Panc1 (cell line): ENCODE measurements at regions not wholly inside any gene's neighbourhood (a gene's known extent, or its start where the extent isn't known, plus 50 kb on each side); places are given as distances from the start of the nearest gene placed in this dataset.
"Not testable (repeated sequence)": the region's sequence is repeated elsewhere in the genome, so short reads cannot be mapped to it uniquely, and the experiment has no call there.

ENCODE experiments used
- ATAC-seq: fragments of 200-7000 bp; cut with Tn5 transposase; 2 replicates; pipeline ENCODE4 v1.9.1; 2020; ENCODE audit warnings: mild to moderate bottlenecking, moderate library complexity
- BruUV-seq: library from RNA; stranded (reverse); fragments of 400-500 nt; replicated peaks from 2 replicates; lab custom pipeline; 2021; lab: Mats Ljungman, UMichigan
- CTCF ChIA-PET: fragments of 300-600 bp; sonication (Branson Sonifier 250); formaldehyde crosslinking; loops from one replicate; lab custom pipeline; 2022; ENCODE audit warnings: antibody characterized with exemption; lab: Charles Lee
- POLR2A ChIA-PET: fragments of 300-600 bp; sonication (Branson Sonifier 250); formaldehyde crosslinking; loops from one replicate; lab custom pipeline; 2022; ENCODE audit warnings: antibody characterized with exemption; lab: Charles Lee
- DNase-seq: peaks from one replicate; pipeline ENCODE4 v3.0.0-alpha.2; 2010; ENCODE audit warnings: low read depth, low spot score
- H3K27ac ChIP-seq: 2 replicates; pipeline ENCODE4 v1.5.1; 2011; ENCODE audit warnings: mild to moderate bottlenecking, low read length, inconsistent platforms
- H3K27me3 ChIP-seq: fragments of 200-500 bp; sonication (Bioruptor generic); 2 replicates; pipeline ENCODE4 v1.6.0; 2014; ENCODE audit warnings: low read length, inconsistent platforms; ENCODE audit not compliant: control insufficient read depth, insufficient read depth
- H3K36me3 ChIP-seq: fragments of 200-500 bp; sonication (Bioruptor generic); 2 replicates; pipeline ENCODE4 v1.5.1; 2014; ENCODE audit warnings: inconsistent platforms, mild to moderate bottlenecking, low read length, moderate library complexity; ENCODE audit not compliant: control insufficient read depth, insufficient read depth
- H3K4me1 ChIP-seq: 2 replicates; pipeline ENCODE4 v1.5.1; 2011; ENCODE audit warnings: inconsistent platforms, mild to moderate bottlenecking, low read length, moderate library complexity; ENCODE audit not compliant: control insufficient read depth, insufficient read depth
- H3K4me3 ChIP-seq, 2 experiments: 2 replicates each; pipeline ENCODE4 v1.5.1; 2011 to 2012; ENCODE audit warnings: low read depth in 2 of 2, low read length in 2 of 2, mild to moderate bottlenecking in 2 of 2, inconsistent platforms in 1 of 2, moderate library complexity in 1 of 2
- H3K9me3 ChIP-seq: fragments of 200-500 bp; sonication (Bioruptor generic); 2 replicates; pipeline ENCODE4 v1.5.1; 2014; ENCODE audit warnings: low read depth, mild to moderate bottlenecking, inconsistent platforms, low read length, moderate library complexity; ENCODE audit not compliant: control insufficient read depth, insufficient read depth
- POLR2AphosphoS5 ChIP-seq: IDR thresholded peaks from 2 replicates; pipeline ENCODE4 v1.6.1; 2012; ENCODE audit warnings: mild to moderate bottlenecking, low read depth, low read length, moderate library complexity
- SIN3A ChIP-seq: IDR thresholded peaks from 2 replicates; pipeline ENCODE4 v1.6.1; 2012; ENCODE audit warnings: low read depth, mild to moderate bottlenecking, low read length, moderate library complexity, borderline replicate concordance; ENCODE audit not compliant: insufficient read depth
- TCF7L2 ChIP-seq: IDR thresholded peaks from 2 replicates; pipeline ENCODE4 v1.6.1; 2011; ENCODE audit warnings: mild to moderate bottlenecking, low read depth, low read length, inconsistent platforms
- in situ Hi-C: cut with HindIII; loops from 2 replicates; pipeline ENCODE4 v1.10.0; 2016; ENCODE audit warnings: low sequenced_read_pairs, low pct_unique_long_range_greater_than_20kb
- intact Hi-C: fragments of 100-400 bp; cut with micrococcal nuclease; formaldehyde crosslinking; loops from one replicate; pipeline ENCODE4 v1.10.0; 2022; ENCODE audit not compliant: unreplicated experiment
- TF ChIP-seq, protein P1 (sequence below): fragments of 450-650 bp; IDR thresholded peaks from 2 replicates; pipeline ENCODE4 v1.5.1; 2017; ENCODE audit warnings: mild to moderate bottlenecking
- TF ChIP-seq, protein P2 (sequence below), 2 experiments: IDR thresholded peaks; 2 replicates each; pipeline ENCODE4 v1.6.1; 2011 to 2012; ENCODE audit warnings: low read depth in 2 of 2, control low read depth in 1 of 2, low read length in 1 of 2, mild to moderate bottlenecking in 1 of 2, moderate library complexity in 1 of 2; ENCODE audit not compliant: insufficient read depth in 1 of 2

DNA sequence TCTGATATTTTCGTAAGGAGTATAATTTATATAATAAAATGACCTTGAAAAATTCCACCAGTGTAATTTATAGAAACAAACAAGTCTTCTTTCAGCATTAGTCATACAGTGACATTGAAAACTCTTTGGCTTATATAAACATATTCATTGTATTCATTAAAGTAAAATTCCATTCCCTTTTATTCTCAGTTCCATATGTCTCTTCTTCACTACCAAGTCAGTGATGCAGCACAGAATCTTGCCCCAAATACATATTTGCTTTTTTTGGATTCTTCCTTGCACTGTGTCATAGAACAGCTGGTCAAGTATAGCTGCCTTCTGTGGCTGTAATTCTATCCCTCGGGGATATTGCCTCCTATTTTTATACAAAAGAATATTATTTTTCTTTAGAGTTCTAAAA, 884.5 kb upstream of the POT1 start:
- H3K4me3 ChIP-seq: no peak overlapping the region
- no peaks in the 10 kb centered on the region for H3K36me3 ChIP-seq
- DNase-seq (no peak), ATAC-seq (no peak)
- H3K9me3 ChIP-seq: no peaks in the 10 kb centered on the region
- ChIA-PET POLR2A (no interaction called here), CTCF (no interaction called here)
- no peak overlapping the region for H3K27ac ChIP-seq
- in situ Hi-C loops: no loop called here
- TF ChIP-seq SIN3A: no peak
- TF ChIP-seq, protein P1, sequence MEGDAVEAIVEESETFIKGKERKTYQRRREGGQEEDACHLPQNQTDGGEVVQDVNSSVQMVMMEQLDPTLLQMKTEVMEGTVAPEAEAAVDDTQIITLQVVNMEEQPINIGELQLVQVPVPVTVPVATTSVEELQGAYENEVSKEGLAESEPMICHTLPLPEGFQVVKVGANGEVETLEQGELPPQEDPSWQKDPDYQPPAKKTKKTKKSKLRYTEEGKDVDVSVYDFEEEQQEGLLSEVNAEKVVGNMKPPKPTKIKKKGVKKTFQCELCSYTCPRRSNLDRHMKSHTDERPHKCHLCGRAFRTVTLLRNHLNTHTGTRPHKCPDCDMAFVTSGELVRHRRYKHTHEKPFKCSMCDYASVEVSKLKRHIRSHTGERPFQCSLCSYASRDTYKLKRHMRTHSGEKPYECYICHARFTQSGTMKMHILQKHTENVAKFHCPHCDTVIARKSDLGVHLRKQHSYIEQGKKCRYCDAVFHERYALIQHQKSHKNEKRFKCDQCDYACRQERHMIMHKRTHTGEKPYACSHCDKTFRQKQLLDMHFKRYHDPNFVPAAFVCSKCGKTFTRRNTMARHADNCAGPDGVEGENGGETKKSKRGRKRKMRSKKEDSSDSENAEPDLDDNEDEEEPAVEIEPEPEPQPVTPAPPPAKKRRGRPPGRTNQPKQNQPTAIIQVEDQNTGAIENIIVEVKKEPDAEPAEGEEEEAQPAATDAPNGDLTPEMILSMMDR: no peak
- TF ChIP-seq POLR2AphosphoS5: no peak
- TF ChIP-seq, protein P2, sequence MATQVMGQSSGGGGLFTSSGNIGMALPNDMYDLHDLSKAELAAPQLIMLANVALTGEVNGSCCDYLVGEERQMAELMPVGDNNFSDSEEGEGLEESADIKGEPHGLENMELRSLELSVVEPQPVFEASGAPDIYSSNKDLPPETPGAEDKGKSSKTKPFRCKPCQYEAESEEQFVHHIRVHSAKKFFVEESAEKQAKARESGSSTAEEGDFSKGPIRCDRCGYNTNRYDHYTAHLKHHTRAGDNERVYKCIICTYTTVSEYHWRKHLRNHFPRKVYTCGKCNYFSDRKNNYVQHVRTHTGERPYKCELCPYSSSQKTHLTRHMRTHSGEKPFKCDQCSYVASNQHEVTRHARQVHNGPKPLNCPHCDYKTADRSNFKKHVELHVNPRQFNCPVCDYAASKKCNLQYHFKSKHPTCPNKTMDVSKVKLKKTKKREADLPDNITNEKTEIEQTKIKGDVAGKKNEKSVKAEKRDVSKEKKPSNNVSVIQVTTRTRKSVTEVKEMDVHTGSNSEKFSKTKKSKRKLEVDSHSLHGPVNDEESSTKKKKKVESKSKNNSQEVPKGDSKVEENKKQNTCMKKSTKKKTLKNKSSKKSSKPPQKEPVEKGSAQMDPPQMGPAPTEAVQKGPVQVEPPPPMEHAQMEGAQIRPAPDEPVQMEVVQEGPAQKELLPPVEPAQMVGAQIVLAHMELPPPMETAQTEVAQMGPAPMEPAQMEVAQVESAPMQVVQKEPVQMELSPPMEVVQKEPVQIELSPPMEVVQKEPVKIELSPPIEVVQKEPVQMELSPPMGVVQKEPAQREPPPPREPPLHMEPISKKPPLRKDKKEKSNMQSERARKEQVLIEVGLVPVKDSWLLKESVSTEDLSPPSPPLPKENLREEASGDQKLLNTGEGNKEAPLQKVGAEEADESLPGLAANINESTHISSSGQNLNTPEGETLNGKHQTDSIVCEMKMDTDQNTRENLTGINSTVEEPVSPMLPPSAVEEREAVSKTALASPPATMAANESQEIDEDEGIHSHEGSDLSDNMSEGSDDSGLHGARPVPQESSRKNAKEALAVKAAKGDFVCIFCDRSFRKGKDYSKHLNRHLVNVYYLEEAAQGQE (IDR thresholded peaks at IDR 0.05; ENCODE audit: insufficient read depth in 1 of 2, low read depth in 2 of 2, low read length in 1 of 2): no peak
- TF ChIP-seq TCF7L2: no peak
- no TSS peak for BruUV-seq
- intact Hi-C loops: no loop called here
- H3K4me1 ChIP-seq: no peaks in the 10 kb centered on the region
- H3K27me3 ChIP-seq: no peaks in the 10 kb centered on the region

DNA sequence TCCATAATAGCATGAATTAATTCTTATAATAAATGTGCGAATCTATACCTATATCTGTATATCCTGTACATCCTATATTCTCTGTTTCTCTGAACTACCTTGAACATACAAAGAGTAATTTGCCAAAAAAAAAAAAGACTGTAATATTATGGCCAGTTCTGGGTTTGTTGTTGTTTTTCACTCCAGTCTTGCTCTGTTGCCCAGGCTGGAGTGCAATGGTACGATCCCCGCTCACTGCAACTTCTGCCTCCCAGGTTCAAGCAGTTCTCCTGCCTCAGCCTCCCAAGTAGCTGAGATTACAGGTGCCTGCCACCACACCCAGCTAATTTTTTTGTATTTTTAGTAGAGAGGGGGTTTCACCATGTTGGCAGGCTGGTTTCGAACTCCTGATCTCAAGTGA, 876.9 kb upstream of the POT1 start:
- DNase-seq, in situ Hi-C loops, intact Hi-C loops, H3K4me1 ChIP-seq, BruUV-seq, ATAC-seq, H3K27ac ChIP-seq, H3K36me3 ChIP-seq, H3K9me3 ChIP-seq, H3K4me3 ChIP-seq, CTCF ChIA-PET, H3K27me3 ChIP-seq: not testable (repeated sequence)
- POLR2A ChIA-PET: interaction anchor here (0.6 kb wide), 1 partner anchor 66 kb away, joined by 3 read pairs; no protein-coding TSS in a partner anchor

DNA sequence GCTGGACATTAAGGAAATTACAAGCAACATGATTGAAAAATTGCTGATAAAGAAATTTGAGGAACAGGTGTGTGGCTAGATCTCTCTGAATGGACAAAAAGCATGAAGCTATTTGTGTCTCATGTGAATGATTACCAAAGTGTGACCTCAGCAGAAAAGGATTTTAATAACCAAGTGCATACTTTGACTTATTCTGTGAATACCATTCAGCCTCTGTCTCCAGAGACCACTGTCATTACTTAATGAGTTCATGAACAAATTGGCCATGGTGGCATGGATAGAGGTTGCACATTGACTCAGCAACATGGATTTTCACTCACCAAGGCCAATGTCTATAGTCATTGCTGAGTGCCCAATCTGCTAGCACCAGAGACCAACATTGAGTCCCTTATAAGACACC, 874.6 kb upstream of the POT1 start:
- POLR2A ChIA-PET: no interaction called here
- no peak for TF ChIP-seq SIN3A
- no peak for TF ChIP-seq POLR2AphosphoS5
- TF ChIP-seq, protein P2 (IDR thresholded peaks at IDR 0.05; ENCODE audit: insufficient read depth in 1 of 2, low read depth in 2 of 2, low read length in 1 of 2): no peak
- TF ChIP-seq TCF7L2: no peak
- TF ChIP-seq, protein P1: no peak
- H3K4me3 ChIP-seq: no peak overlapping the region
- no peaks in the 10 kb centered on the region for H3K27me3 ChIP-seq
- no peak for DNase-seq
- CTCF ChIA-PET: no interaction called here
- no peaks in the 10 kb centered on the region for H3K9me3 ChIP-seq
- no peak for ATAC-seq
- intact Hi-C loops (no loop called here), in situ Hi-C loops (no loop called here)
- no peaks in the 10 kb centered on the region for H3K36me3 ChIP-seq
- H3K4me1 ChIP-seq: no peaks in the 10 kb centered on the region
- no TSS peak for BruUV-seq
- H3K27ac ChIP-seq: no peak overlapping the region
